Esophagus squamous epithelium (tissue), 4 donors: ENCODE measurements at regions not wholly inside any gene's neighbourhood (a gene's known extent, or its start where the extent isn't known, plus 50 kb on each side); places are given as distances from the start of the nearest gene placed in this dataset.

Experiments used
- CTCF ChIP-seq, 6 experiments: fragments of 450-650 bp in 4 of 6; fragments of 200-600 bp in 2 of 6; sonication (generic) in 2 of 6; IDR thresholded peaks; one replicate each; pipeline ENCODE4 v1.5.1; 2016 to 2019; ENCODE audit warnings: antibody characterized with exemption in 6 of 6, mild to moderate bottlenecking in 4 of 6, moderate library complexity in 4 of 6
- POLR2A ChIP-seq, 4 donors: fragments of 450-650 bp; IDR thresholded peaks; one replicate each; pipeline ENCODE4 v1.6.1; 2017; ENCODE audit warnings: antibody characterized with exemption in 4 of 4, mild to moderate bottlenecking in 4 of 4, moderate library complexity in 3 of 4

- TF ChIP-seq CTCF (IDR thresholded peaks at IDR 0.05) (no peak), POLR2A (IDR thresholded peaks at IDR 0.05) (no peak)
These were observed 190.7 kb downstream of the GLUD2 start for GRCh38 chrX:121238093-121238492.
